K562 (cell line): ENCODE measurements at regions not wholly inside any gene's neighbourhood (a gene's known extent, or its start where the extent isn't known, plus 50 kb on each side); places are given as distances from the start of the nearest gene placed in this dataset.

ENCODE experiments used
- ATAC-seq: fragments of 200-7000 bp; cut with Tn5 transposase; 3 replicates; pipeline ENCODE4 v1.9.1; 2020; ENCODE audit warnings: moderate library complexity
- BruUV-seq: library from RNA; stranded (reverse); fragments of 400-500 nt; replicated peaks from 2 replicates; lab custom pipeline; 2021; lab: Mats Ljungman, UMichigan
- CTCF ChIA-PET: fragments of 300-600 bp; formaldehyde crosslinking; extraction: SDS; loops from one replicate; lab custom pipeline; 2021; ENCODE audit warnings: low intra/inter-chr PET ratio; lab: Yijun Ruan, JAX
- POLR2A ChIA-PET: fragments of 300-600, 350-650 bp; sonication (Branson Sonifier 250); formaldehyde crosslinking; extraction: SDS; loops from one replicate; lab custom pipeline; 2021; ENCODE audit warnings: antibody characterized with exemption, inconsistent platforms; lab: Yijun Ruan, JAX
- DNase-seq, 4 experiments: peaks; one replicate each; pipeline versions ENCODE4 v3.0.0 to v3.0.0-alpha.2; 2011 to 2018; ENCODE audit warnings: low spot score in 3 of 4, mixed read lengths in 3 of 4; ENCODE audit errors: extremely low read depth in 1 of 4
- FAIRE-seq: peaks from 2 replicates; lab custom pipeline; 2011; peaks lifted over from hg19 to GRCh38; lab: Jason Lieb, UNC
- H2AFZ ChIP-seq: 2 replicates; pipeline ENCODE4 v1.6.0; 2011; ENCODE audit warnings: low read depth, low read length, control low read depth, inconsistent platforms
- H3K27ac ChIP-seq: fragments of 200-600 bp; 3 replicates; pipeline ENCODE4 v1.8.0; 2011; ENCODE audit warnings: low read depth, mild to moderate bottlenecking, control low read depth, inconsistent platforms, low read length, moderate library complexity, mixed read lengths; ENCODE audit errors: extremely low read depth
- H3K27me3 ChIP-seq, 2 experiments: fragments of 300-600 bp in 1 of 2; 2 replicates in 1 of 2; 3 replicates in 1 of 2; pipeline versions ENCODE4 v1.6.0 to v1.8.0; 2011; ENCODE audit warnings: inconsistent platforms in 2 of 2, low read length in 2 of 2, mild to moderate bottlenecking in 1 of 2, mixed read lengths in 1 of 2, moderate library complexity in 1 of 2; ENCODE audit not compliant: control insufficient read depth in 2 of 2, insufficient read depth in 2 of 2
- H3K36me3 ChIP-seq: fragments of 300-600 bp; 3 replicates; pipeline ENCODE4 v1.8.0; 2011; ENCODE audit warnings: mild to moderate bottlenecking, low read length, inconsistent platforms; ENCODE audit not compliant: control insufficient read depth, insufficient read depth
- H3K4me1 ChIP-seq, 2 experiments: fragments of 200-600 bp in 1 of 2; replicated peaks in 1 of 2; 2 replicates in 1 of 2; 3 replicates in 1 of 2; pipeline versions ENCODE4 v1.5.1 to v1.8.0; 2011; ENCODE audit warnings: inconsistent platforms in 2 of 2, low read length in 2 of 2, mild to moderate bottlenecking in 1 of 2, mixed read lengths in 1 of 2, moderate library complexity in 1 of 2; ENCODE audit not compliant: control insufficient read depth in 2 of 2, insufficient read depth in 2 of 2
- H3K4me2 ChIP-seq: 2 replicates; pipeline ENCODE4 v1.6.1; 2011; ENCODE audit warnings: low read length, control low read depth, inconsistent platforms, mixed read lengths; ENCODE audit not compliant: insufficient read depth
- H3K4me3 ChIP-seq: fragments of 200-600 bp; sonication (generic), shearing (Covaris generic); 2 replicates; pipeline ENCODE4 v1.5.1; 2016; ENCODE audit warnings: control low read depth, inconsistent platforms
- H3K79me2 ChIP-seq: fragments of 200-600 bp; 3 replicates; pipeline ENCODE4 v1.8.0; 2011; ENCODE audit warnings: low read length, inconsistent platforms; ENCODE audit not compliant: control insufficient read depth, insufficient read depth
- H3K9ac ChIP-seq, 2 experiments: 2 replicates each; pipeline versions ENCODE4 v1.6.0 to v1.6.1; 2011; ENCODE audit warnings: low read depth in 2 of 2, low read length in 2 of 2, control low read depth in 1 of 2, inconsistent platforms in 1 of 2, mild to moderate bottlenecking in 1 of 2, mixed read lengths in 1 of 2; ENCODE audit not compliant: insufficient read depth in 1 of 2
- H3K9me1 ChIP-seq: one replicate; pipeline ENCODE4 v1.6.0; 2011; ENCODE audit warnings: inconsistent platforms, mild to moderate bottlenecking, low read length, moderate library complexity; ENCODE audit not compliant: control insufficient read depth, insufficient read depth
- H3K9me3 ChIP-seq: replicated peaks from 2 replicates; pipeline ENCODE4 v1.5.1; 2011; ENCODE audit warnings: low read depth, low read length, inconsistent platforms; ENCODE audit not compliant: control insufficient read depth, insufficient read depth
- H4K20me1 ChIP-seq: replicated peaks from 2 replicates; pipeline ENCODE4 v1.6.1; 2011; ENCODE audit warnings: low read length, inconsistent platforms, mixed read lengths; ENCODE audit not compliant: control insufficient read depth, insufficient read depth
- ARID4B ChIP-seq: sonication (generic); formaldehyde crosslinking; IDR thresholded peaks from 2 replicates; pipeline ENCODE4 v1.8.0; 2022; ENCODE audit warnings: mild to moderate bottlenecking, missing genetic modification reagents
- NFYB ChIP-seq: IDR thresholded peaks from 2 replicates; pipeline ENCODE4 v1.6.1; 2011; ENCODE audit warnings: mild to moderate bottlenecking, moderate library complexity; ENCODE audit not compliant: insufficient read length; ENCODE audit errors: extremely low read depth
- PTRF ChIP-seq: fragments of 450-650 bp; IDR thresholded peaks from 2 replicates; pipeline ENCODE4 v1.6.1; 2016; ENCODE audit warnings: mild to moderate bottlenecking, missing genetic modification characterization, missing compliant biosample characterization
- SOX6 ChIP-seq: fragments of 450-650 bp; IDR thresholded peaks from 2 replicates; pipeline ENCODE4 v1.6.1; 2014; ENCODE audit warnings: mild to moderate bottlenecking
- ZFP91 ChIP-seq: sonication (generic); formaldehyde crosslinking; IDR thresholded peaks from 2 replicates; pipeline ENCODE4 v1.8.0; 2022; ENCODE audit warnings: mild to moderate bottlenecking, missing genetic modification reagents
- ZKSCAN8 ChIP-seq: fragments of 200-800 bp; sonication (Bioruptor generic); IDR thresholded peaks from 2 replicates; pipeline ENCODE4 v1.6.1; 2016; ENCODE audit warnings: missing genetic modification characterization, missing compliant biosample characterization
- WGBS: fragments of 100-300 bp; shearing (Covaris generic); methylation state at CpG from one replicate; pipeline ENCODE4 v1.1.6; 2016; ENCODE audit warnings: low coverage, mixed read lengths; ENCODE audit not compliant: insufficient coverage; ENCODE audit errors: missing lambda C conversion rate; 5-methylcytosine and 5-hydroxymethylcytosine counted together
- in situ Hi-C: fragments of 300-500 bp; cut with MboI; formaldehyde crosslinking; loops from 4 replicates; pipeline ENCODE4 v1.15.0; 2018; ENCODE audit warnings: inconsistent platforms, mixed read lengths
- intact Hi-C: fragments of 100-400 bp; cut with micrococcal nuclease; formaldehyde crosslinking; loops from 2 replicates; pipeline ENCODE4 v1.14.2; 2022

GRCh38 chr3:126285369-126285768, 71.8 kb downstream of the KLF15 start:
- ATAC-seq = no peak
- no peaks in the 10 kb centered on the region for H3K36me3 ChIP-seq
- POLR2A ChIA-PET = no interaction called here
- 0% methylated on average over 2 of the region's 2 CpGs for WGBS
- no peak overlapping the region for H3K27ac ChIP-seq
- H3K4me2 ChIP-seq = no peak overlapping the region
- no peaks in the 10 kb centered on the region for H3K9me1 ChIP-seq
- H3K4me1 ChIP-seq = peaks cover 0 to 11% of the 10 kb centered on the region in 2 experiments; a peak in 2 of 5 replicates
- BruUV-seq = no TSS peak
- intact Hi-C loops (no loop called here), in situ Hi-C loops (no loop called here)
- no peak overlapping the region for H3K9ac ChIP-seq
- H3K27me3 ChIP-seq = peaks cover 2 to 15% of the 10 kb centered on the region in 2 experiments; a peak in 3 of 5 replicates
- no peak for FAIRE-seq
- no peak overlapping the region for H3K4me3 ChIP-seq
- CTCF ChIA-PET = no interaction called here
- H2AFZ ChIP-seq = no peak overlapping the region
- no peak for TF ChIP-seq ZKSCAN8 (CRISPR knock-in tag)
- TF ChIP-seq ZFP91 (CRISPR knock-in tag) = no peak
- no peak for TF ChIP-seq NFYB
- TF ChIP-seq ARID4B (CRISPR knock-in tag) = no peak
- TF ChIP-seq SOX6 = no peak
- TF ChIP-seq PTRF = no peak
- no peaks in the 10 kb centered on the region for H3K79me2 ChIP-seq
- H4K20me1 ChIP-seq = no peaks in the 10 kb centered on the region
- no peaks in the 10 kb centered on the region for H3K9me3 ChIP-seq
- no peak for DNase-seq
